ENCODE measurements at regions not wholly inside any gene's neighbourhood (a gene's known extent, or its start where the extent isn't known, plus 50 kb on each side); places are given as distances from the start of the nearest gene placed in this dataset.

DNA sequence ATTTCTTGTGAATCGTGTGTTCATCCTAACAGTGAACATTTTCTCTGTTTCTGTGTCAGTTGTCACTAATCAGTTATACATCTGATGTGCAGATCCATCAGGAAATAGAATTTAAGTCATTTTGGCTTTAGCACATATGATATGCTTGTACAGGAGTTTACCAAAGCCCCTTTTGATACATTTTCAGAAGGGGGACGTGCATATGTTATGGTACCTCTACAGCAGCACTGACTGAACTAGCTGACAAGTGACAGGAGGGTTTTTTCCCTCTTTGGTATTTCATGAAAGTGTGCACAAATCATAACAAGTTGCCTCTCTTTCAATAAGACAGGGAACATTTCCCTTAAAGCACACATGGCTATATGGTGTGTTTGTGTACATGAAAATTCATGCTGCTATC, 536.5 kb downstream of the PLCL1 start:
- Histone ChIP-seq H2AFZ (ENCODE audit: low read depth, low read length) (no peak overlapping the region), H3K4me2 (ENCODE audit: insufficient read depth, low read length) (no peak overlapping the region), H3K4me1 (replicated peaks in 1 of 2; ENCODE audit: control insufficient read depth in 2 of 2, insufficient read depth in 2 of 2, low read length in 2 of 2) (no peaks in the 10 kb centered on the region), H4K20me1 (replicated peaks; ENCODE audit: control insufficient read depth, insufficient read depth, low read length) (no peaks in the 10 kb centered on the region), H3K27me3 (ENCODE audit: control insufficient read depth in 2 of 2, insufficient read depth in 2 of 2, low read length in 2 of 2) (no peaks in the 10 kb centered on the region), H3K9me3 (replicated peaks; ENCODE audit: control insufficient read depth, insufficient read depth, low read depth, low read length) (no peaks in the 10 kb centered on the region), H3K9me1 (ENCODE audit: control insufficient read depth, insufficient read depth, low read length) (no peaks in the 10 kb centered on the region), H3K36me3 (ENCODE audit: control insufficient read depth, insufficient read depth, low read length) (no peaks in the 10 kb centered on the region), H3K27ac (ENCODE audit: extremely low read depth, low read depth, low read length) (no peak overlapping the region), H3K4me3 (no peak overlapping the region), H3K9ac (ENCODE audit: insufficient read depth in 1 of 2, low read depth in 2 of 2, low read length in 2 of 2) (no peak overlapping the region), H3K79me2 (ENCODE audit: control insufficient read depth, insufficient read depth, low read length) (no peaks in the 10 kb centered on the region)
- ATAC-seq (no peak), FAIRE-seq (no peak), DNase-seq (ENCODE audit: extremely low read depth in 1 of 4, low spot score in 3 of 4) (no peak)
- WGBS (ENCODE audit: insufficient coverage, low coverage, missing lambda C conversion rate), result 0% methylated on average over 2 of the region's 2 CpGs
- CTCF ChIA-PET (ENCODE audit: low intra/inter-chr PET ratio), result no interaction called here
- POLR2A ChIA-PET, result interaction anchor here (0.5 kb wide), 1 partner anchor 9 kb away, joined by 3 read pairs; no protein-coding TSS in a partner anchor
- no TSS peak for BruUV-seq (replicated peaks)
- TF ChIP-seq SAFB (IDR thresholded peaks at IDR 0.05; ENCODE audit: borderline replicate concordance, low read depth, low read length) (no peak), HMGN3 (IDR thresholded peaks at IDR 0.05; ENCODE audit: borderline replicate concordance, extremely low read depth, insufficient read length, low read depth, low read length) (no peak)
- intact Hi-C loops (cut with micrococcal nuclease) (no loop called here), in situ Hi-C loops (cut with MboI) (no loop called here)

DNA sequence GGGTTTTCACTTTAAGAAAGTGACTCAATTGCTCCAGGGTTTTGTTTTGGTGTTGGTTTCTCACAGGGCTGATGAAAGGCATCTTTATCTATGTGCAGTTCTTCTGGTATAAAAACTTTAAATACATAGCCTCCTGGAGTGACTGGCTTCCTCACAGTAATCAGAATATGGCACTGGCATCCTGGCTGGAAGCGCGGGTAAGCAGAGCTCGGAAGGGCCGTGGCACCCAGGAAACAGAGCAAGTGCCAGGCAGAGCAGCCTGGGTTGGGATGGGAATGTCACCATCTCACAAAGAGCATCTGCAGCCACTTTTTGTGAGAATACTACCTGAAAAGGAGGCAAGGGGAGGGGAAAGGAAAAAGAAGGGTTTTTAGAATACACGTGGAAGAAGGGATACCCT, 534.7 kb downstream of the PLCL1 start:
- DNase-seq (ENCODE audit: extremely low read depth in 1 of 4, low spot score in 3 of 4) (no peak), FAIRE-seq (no peak), ATAC-seq (no peak)
- WGBS (ENCODE audit: insufficient coverage, low coverage, missing lambda C conversion rate), result 0% methylated on average over 5 of the region's 5 CpGs
- Histone ChIP-seq H3K27ac (ENCODE audit: extremely low read depth, low read depth, low read length) (no peak overlapping the region), H3K4me1 (replicated peaks in 1 of 2; ENCODE audit: control insufficient read depth in 2 of 2, insufficient read depth in 2 of 2, low read length in 2 of 2) (no peaks in the 10 kb centered on the region), H3K4me2 (ENCODE audit: insufficient read depth, low read length) (no peak overlapping the region), H3K36me3 (ENCODE audit: control insufficient read depth, insufficient read depth, low read length) (no peaks in the 10 kb centered on the region), H4K20me1 (replicated peaks; ENCODE audit: control insufficient read depth, insufficient read depth, low read length) (no peaks in the 10 kb centered on the region), H2AFZ (ENCODE audit: low read depth, low read length) (no peak overlapping the region), H3K9me3 (replicated peaks; ENCODE audit: control insufficient read depth, insufficient read depth, low read depth, low read length) (no peaks in the 10 kb centered on the region), H3K9me1 (ENCODE audit: control insufficient read depth, insufficient read depth, low read length) (no peaks in the 10 kb centered on the region), H3K79me2 (ENCODE audit: control insufficient read depth, insufficient read depth, low read length) (no peaks in the 10 kb centered on the region), H3K4me3 (no peak overlapping the region), H3K27me3 (ENCODE audit: control insufficient read depth in 2 of 2, insufficient read depth in 2 of 2, low read length in 2 of 2) (no peaks in the 10 kb centered on the region), H3K9ac (ENCODE audit: insufficient read depth in 1 of 2, low read depth in 2 of 2, low read length in 2 of 2) (no peak overlapping the region)
- in situ Hi-C loops (cut with MboI) (no loop called here), intact Hi-C loops (cut with micrococcal nuclease) (no loop called here)
- ChIA-PET POLR2A (interaction anchor here (0.5 kb wide), 1 partner anchor 878 kb away, joined by 3 read pairs; no protein-coding TSS in a partner anchor), CTCF (ENCODE audit: low intra/inter-chr PET ratio) (no interaction called here)
- BruUV-seq (replicated peaks), result no TSS peak
- TF ChIP-seq ZNF140 (CRISPR knock-in tag; IDR thresholded peaks at IDR 0.05) (no peak), ZNF444 (CRISPR knock-in tag; IDR thresholded peaks at IDR 0.05) (no peak), OTX1 (CRISPR knock-in tag; IDR thresholded peaks at IDR 0.05) (no peak), ZNF224 (CRISPR knock-in tag; IDR thresholded peaks at IDR 0.05) (no peak), ZNF134 (CRISPR knock-in tag; conservative IDR thresholded peaks at IDR 0.05) (no peak)
- TF ChIP-seq, protein P1, sequence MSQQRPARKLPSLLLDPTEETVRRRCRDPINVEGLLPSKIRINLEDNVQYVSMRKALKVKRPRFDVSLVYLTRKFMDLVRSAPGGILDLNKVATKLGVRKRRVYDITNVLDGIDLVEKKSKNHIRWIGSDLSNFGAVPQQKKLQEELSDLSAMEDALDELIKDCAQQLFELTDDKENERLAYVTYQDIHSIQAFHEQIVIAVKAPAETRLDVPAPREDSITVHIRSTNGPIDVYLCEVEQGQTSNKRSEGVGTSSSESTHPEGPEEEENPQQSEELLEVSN (IDR thresholded peaks at IDR 0.05; ENCODE audit: borderline replicate concordance in 1 of 2, extremely low read depth in 1 of 2, insufficient read depth in 1 of 2, insufficient read length in 1 of 2, low read depth in 1 of 2, low read length in 1 of 2, poor library complexity in 1 of 2, severe bottlenecking in 1 of 2), result no peak
- TF ChIP-seq, protein P2, sequence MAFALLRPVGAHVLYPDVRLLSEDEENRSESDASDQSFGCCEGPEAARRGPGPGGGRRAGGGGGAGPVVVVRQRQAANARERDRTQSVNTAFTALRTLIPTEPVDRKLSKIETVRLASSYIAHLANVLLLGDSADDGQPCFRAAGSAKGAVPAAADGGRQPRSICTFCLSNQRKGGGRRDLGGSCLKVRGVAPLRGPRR (CRISPR knock-in tag; IDR thresholded peaks at IDR 0.05), result no peak
- TF ChIP-seq, protein P3, sequence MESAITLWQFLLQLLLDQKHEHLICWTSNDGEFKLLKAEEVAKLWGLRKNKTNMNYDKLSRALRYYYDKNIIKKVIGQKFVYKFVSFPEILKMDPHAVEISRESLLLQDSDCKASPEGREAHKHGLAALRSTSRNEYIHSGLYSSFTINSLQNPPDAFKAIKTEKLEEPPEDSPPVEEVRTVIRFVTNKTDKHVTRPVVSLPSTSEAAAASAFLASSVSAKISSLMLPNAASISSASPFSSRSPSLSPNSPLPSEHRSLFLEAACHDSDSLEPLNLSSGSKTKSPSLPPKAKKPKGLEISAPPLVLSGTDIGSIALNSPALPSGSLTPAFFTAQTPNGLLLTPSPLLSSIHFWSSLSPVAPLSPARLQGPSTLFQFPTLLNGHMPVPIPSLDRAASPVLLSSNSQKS (CRISPR knock-in tag; IDR thresholded peaks at IDR 0.05), result no peak
